HL-60 (cell line): ENCODE measurements at regions not wholly inside any gene's neighbourhood (a gene's known extent, or its start where the extent isn't known, plus 50 kb on each side); places are given as distances from the start of the nearest gene placed in this dataset.

ENCODE experiments used
- GABPA ChIP-seq: IDR thresholded peaks from 2 replicates; pipeline ENCODE4 v1.6.1; 2012; ENCODE audit warnings: low read depth
- SPI1 ChIP-seq: IDR thresholded peaks from 2 replicates; pipeline ENCODE4 v1.6.1; 2012; ENCODE audit warnings: low read depth, mild to moderate bottlenecking, borderline replicate concordance
- TF ChIP-seq, protein P1 (sequence below): IDR thresholded peaks from one replicate; pipeline ENCODE4 v1.5.1; 2011; ENCODE audit warnings: low read length, control low read depth, inconsistent platforms; ENCODE audit not compliant: insufficient read depth
- TF ChIP-seq, protein P2 (sequence below): IDR thresholded peaks from 2 replicates; pipeline ENCODE4 v1.6.1; 2012; ENCODE audit warnings: low read depth; ENCODE audit not compliant: insufficient replicate concordance

DNA sequence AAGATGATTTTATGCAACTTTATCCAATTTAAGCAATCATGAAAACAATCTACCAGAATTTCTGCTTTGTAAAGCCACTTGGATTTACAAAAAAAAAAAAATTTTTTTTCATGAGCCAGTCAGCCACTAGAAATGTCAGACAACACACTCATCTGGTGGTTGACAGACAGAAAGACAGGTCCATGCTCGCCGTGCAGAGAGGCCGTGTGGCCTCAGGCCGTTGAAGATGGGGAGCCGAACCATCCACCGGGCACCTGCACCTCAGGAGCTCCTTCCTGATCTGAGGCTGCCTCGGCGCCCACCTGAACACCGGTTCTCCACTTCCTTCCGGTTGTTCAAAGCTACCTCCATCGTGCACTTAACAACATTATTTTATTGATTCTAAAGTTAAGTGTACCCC lies 138.0 kb upstream of the IRX4 start:
- no peak for TF ChIP-seq GABPA
- TF ChIP-seq, protein P1, sequence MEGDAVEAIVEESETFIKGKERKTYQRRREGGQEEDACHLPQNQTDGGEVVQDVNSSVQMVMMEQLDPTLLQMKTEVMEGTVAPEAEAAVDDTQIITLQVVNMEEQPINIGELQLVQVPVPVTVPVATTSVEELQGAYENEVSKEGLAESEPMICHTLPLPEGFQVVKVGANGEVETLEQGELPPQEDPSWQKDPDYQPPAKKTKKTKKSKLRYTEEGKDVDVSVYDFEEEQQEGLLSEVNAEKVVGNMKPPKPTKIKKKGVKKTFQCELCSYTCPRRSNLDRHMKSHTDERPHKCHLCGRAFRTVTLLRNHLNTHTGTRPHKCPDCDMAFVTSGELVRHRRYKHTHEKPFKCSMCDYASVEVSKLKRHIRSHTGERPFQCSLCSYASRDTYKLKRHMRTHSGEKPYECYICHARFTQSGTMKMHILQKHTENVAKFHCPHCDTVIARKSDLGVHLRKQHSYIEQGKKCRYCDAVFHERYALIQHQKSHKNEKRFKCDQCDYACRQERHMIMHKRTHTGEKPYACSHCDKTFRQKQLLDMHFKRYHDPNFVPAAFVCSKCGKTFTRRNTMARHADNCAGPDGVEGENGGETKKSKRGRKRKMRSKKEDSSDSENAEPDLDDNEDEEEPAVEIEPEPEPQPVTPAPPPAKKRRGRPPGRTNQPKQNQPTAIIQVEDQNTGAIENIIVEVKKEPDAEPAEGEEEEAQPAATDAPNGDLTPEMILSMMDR, result no peak
- TF ChIP-seq, protein P2, sequence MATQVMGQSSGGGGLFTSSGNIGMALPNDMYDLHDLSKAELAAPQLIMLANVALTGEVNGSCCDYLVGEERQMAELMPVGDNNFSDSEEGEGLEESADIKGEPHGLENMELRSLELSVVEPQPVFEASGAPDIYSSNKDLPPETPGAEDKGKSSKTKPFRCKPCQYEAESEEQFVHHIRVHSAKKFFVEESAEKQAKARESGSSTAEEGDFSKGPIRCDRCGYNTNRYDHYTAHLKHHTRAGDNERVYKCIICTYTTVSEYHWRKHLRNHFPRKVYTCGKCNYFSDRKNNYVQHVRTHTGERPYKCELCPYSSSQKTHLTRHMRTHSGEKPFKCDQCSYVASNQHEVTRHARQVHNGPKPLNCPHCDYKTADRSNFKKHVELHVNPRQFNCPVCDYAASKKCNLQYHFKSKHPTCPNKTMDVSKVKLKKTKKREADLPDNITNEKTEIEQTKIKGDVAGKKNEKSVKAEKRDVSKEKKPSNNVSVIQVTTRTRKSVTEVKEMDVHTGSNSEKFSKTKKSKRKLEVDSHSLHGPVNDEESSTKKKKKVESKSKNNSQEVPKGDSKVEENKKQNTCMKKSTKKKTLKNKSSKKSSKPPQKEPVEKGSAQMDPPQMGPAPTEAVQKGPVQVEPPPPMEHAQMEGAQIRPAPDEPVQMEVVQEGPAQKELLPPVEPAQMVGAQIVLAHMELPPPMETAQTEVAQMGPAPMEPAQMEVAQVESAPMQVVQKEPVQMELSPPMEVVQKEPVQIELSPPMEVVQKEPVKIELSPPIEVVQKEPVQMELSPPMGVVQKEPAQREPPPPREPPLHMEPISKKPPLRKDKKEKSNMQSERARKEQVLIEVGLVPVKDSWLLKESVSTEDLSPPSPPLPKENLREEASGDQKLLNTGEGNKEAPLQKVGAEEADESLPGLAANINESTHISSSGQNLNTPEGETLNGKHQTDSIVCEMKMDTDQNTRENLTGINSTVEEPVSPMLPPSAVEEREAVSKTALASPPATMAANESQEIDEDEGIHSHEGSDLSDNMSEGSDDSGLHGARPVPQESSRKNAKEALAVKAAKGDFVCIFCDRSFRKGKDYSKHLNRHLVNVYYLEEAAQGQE, result no peak
- TF ChIP-seq SPI1, result no peak
